HG02759 (cell line): ENCODE measurements at regions not wholly inside any gene's neighbourhood (a gene's known extent, or its start where the extent isn't known, plus 50 kb on each side); places are given as distances from the start of the nearest gene placed in this dataset.
A peak's percentile ranks its signal among the peaks of the same experiment; 100 is the strongest.
"Not testable (repeated sequence)": the region's sequence is repeated elsewhere in the genome, so short reads cannot be mapped to it uniquely, and the experiment has no call there.

Experiments used
- ATAC-seq: cut with Tn5 transposase; IDR thresholded peaks from one replicate; pipeline ENCODE4 v1.9.1; 2021; ENCODE audit warnings: mild to moderate bottlenecking, moderate library complexity; ENCODE audit not compliant: unreplicated experiment

DNA sequence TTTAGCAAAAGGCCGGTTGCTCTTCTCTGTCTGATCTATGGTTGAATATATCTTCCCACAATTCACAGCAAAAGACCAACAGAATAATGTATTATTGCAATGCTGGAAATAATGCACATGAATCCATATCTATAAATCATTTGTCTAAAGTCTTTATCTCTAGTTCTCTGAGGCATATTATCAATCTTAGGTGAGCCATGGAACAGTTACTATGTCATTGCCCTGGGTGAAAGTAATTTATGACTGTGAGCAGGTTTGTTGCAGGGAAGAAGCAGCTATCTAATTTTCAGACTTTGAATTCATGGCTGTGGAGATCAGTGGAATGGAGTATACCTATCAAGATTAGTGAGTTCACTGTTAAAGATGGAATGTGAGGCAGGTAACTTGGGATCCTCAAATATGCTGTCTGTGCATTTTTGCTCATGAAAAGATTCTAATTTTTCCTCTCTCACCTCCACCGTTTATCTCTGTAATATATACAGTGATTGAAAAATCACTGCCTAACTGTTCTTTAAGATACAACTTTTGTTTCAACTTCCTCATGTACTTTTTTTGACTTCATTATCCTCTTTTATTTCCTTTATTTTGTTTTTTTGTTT, 256.8 kb upstream of the ARSJ start:
- ATAC-seq: no peak

DNA sequence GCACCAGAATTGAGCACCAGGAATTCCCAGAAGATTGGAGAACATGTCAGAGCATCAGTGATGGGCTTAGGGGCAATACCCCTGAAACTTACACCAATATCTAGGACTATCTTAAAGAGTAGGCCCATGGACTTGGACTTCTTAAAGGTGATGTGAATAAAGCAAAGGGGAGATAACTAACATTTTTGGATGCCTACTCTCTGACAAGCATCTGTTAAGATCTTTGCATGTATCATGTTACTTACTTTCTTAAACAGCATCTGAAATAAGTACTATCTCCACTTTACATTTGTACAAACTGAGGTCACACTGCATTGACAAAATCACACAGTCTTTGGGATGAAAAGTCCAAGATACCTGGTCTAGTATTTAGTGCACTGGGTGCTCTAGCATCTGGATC, 258.6 kb upstream of the ARSJ start:
- ATAC-seq: no peak

GRCh38 chr4:114249561-114249960, 270.1 kb upstream of the ARSJ start:
- ATAC-seq: no peak

- no peak for ATAC-seq
Observed at GRCh38 chr4:114249976-114250375, 270.5 kb upstream of the ARSJ start.

GRCh38 chr4:114250439-114250891, 271.0 kb upstream of the ARSJ start:
- ATAC-seq: no peak

DNA sequence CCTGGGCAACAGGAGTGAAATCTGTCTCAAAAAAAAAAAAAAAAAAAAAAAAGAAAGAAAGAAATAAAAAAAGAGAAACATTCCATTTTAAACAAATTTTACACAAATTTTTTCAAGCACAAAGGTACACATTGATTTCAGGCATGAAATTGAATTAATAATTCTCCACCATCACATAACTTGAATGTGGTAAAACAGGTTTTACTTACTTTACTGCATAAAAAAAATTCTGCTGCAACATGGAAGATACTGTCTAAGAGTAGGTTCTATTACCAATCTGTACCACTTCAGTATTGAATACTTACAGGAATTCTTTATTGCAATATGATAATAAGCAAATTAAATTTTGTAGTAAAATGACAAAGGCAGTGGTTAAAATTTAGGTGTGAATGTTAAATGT, 271.6 kb upstream of the ARSJ start:
- no peak for ATAC-seq

DNA sequence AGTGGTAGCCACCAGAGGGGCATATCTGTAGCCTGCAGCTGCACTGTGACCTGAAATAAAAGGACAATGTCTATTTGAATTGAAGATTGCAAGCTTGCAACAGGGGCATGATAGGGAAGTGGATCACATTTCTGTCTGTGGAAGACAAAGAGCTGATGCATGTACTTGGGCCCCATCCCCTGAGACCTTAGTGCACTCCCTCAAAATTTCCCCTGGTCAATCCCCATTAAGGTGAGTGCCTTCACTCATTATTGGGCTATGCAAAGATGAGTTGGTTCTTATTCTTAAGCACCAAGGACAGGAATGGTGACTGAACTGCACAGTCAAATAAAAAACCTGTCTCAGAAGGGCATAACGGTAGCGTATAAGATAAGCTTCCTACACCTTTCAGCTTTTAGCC, 273.1 kb upstream of the ARSJ start:
- ATAC-seq: no peak

GRCh38 chr4:114257501-114257900, 278.1 kb upstream of the ARSJ start:
- no peak for ATAC-seq

- ATAC-seq: not testable (repeated sequence)
Observed at GRCh38 chr4:114262421-114262820, 283.0 kb upstream of the ARSJ start.

GRCh38 chr4:114263233-114263632, 283.8 kb upstream of the ARSJ start:
- no peak for ATAC-seq

DNA sequence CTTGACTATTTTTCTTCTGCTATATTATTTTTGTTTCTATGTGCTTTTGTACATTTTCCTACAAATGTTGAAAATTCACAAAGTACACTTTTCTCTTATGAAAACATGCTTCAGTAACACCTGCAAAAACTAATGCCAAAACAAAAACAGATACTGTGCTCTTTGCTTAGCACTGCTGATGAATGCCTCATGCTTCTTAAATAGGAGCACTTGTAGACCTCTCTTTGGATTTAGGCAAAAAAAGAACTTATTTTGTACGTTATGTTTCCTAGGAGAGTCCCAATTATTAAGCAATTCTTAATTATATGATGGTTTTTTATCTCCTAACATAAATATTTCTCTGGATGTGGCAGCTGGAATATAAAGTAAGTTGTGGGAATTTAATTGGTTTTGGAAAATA, 285.0 kb upstream of the ARSJ start:
- ATAC-seq: no peak

DNA sequence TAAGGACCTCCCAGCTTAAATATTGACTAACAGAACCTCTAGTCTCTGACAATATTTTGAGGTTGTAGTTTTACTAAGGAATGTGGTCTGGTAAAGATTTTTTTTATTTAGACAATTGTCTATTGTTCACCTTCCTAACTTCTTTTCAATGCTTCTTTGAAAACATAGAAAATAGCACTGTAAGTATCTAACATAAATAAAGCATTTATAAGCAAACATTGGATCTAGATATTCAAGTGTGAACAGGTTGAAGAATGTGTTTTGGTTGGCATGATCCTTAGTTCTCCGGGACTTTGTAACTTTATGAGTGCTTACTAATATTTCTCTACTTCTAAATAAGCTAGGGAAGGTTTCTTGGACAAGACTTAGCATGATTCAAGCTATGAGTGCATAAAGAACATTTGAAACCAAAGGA, 285.4 kb upstream of the ARSJ start:
- ATAC-seq: no peak

DNA sequence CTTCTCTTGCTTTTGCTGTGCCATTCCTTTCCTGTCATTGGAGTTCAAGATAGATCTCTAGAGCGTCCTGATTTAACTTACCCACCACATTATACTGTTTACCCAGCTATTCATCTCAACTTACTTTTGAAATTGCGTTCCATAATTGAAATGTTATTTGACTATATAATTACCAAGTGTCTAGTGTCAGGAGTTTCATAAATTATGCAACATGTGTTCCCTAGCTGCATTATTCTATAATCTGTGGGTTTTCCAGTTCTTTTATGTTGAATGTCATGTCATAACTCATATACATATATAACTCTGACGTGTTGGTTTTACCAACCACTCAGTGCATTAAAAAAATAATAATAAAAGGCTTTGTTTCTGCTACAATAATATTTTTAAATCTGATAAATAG, 285.9 kb upstream of the ARSJ start:
- ATAC-seq: no peak

DNA sequence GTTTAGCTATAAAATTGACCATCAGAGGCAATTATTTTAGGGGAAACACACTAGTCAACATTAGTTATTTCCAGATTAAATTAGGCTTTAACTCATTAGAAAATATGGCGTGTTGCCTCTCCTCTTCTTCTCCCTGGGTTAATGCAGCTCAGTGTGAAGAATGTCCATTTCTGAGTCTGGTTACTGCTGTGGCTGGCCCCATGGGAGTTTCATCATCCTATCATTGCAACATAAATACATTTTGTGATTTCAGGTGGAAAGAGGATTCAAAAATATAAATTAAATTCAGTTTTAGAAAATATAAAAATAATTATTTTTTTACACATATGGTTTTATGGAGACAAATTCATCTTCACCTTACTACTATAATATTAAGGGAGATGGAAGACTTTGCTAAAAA, 288.5 kb upstream of the ARSJ start:
- ATAC-seq: no peak

DNA sequence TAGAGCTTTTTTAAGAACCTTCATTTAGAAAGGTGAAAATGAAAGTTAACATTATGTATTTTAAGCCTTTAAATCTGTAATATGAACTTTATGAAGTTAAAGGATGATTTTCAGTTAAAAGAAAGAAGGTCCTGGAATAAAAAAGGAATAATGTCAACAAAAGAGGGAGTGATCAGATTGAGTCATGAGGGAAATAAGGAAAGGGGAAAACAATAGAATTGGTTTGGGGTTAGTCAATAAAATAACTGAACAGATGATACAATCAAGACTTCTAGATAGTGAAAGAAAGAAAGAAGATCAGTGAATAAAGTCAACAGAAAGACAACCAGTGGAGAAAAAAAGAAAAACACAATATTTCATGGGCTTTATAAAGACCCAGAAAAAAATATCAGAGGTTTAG, 291.6 kb upstream of the ARSJ start:
- no peak for ATAC-seq

DNA sequence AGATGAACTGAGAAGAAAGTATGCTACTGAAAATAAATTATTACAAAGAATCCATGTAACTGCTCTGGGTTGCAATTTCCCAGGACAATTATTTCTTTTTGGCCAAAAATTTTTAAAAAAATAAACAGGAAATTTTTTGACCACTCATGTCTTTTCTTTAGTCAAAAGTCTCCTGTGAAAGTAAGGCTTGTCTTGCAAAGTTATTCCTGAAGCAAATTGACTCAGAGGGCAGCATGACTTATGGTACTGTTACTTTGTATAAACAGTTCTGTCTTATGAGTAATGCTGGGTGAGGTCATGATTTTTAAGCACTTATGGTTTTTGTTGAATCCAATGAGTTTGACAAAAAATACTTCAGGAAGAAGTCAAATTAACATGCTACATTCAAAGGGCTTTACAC, 292.8 kb upstream of the ARSJ start:
- no peak for ATAC-seq

- ATAC-seq: no peak
Observed at GRCh38 chr4:114273238-114273637, 293.8 kb upstream of the ARSJ start.

GRCh38 chr4:114277690-114278089, 298.2 kb upstream of the ARSJ start:
- no peak for ATAC-seq

DNA sequence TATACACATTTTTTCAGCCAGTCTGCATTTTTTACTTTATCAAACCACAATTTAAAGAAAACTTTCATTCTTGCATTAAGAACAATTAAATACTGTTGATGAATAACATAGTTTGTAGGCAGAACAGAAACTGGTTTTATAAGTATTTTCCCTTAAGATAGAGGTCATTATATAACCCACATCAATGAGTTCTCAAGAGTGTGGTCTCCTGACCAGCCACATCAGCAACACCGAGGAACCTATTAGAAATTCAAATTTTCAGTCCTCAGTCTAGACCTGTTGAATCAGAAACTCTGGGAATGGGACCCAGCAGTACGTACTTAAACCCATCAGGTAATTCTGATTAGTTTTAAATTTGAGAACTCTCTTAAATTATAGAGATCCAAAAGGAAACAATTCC, 299.6 kb upstream of the ARSJ start:
- ATAC-seq: no peak

DNA sequence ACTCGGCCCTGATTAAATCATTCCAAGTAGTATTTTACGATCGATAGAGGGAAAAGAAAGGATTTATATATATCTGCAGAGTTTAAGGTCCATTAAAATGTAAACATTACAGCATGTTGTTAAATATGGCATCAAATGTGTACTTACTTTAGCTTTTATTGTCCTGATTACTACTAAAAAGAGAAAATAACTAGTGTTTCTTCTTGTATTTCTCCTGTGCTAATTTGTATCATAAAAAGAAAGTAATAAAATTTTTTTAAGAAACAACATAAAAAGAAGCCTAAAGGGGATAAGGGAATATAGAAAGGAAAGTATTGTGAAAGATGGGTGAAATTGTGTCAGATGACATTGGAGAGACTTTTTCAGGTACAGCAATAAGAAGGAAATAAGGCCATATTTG, 300.3 kb upstream of the ARSJ start:
- no peak for ATAC-seq

DNA sequence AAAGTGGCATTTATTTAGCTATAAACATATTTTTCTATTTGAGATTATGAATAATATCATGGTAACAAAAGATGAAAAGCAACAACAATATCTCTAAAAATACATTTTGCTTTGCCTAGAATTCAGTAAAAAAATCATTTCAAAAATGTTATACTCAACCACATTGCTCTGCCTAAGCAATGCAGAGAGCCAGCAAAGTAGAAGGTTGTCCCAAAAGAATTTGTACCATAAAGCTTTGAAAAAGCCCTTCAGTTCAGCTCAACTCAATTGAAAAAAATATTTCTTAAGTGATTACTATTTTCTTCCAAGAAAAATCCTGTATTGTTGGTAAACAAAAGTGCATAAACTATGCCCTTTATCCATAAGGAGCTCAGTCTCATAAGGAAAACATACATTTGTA, 301.2 kb upstream of the ARSJ start:
- ATAC-seq: no peak

- no peak for ATAC-seq
Observed at GRCh38 chr4:114281164-114281960, 301.9 kb upstream of the ARSJ start.

DNA sequence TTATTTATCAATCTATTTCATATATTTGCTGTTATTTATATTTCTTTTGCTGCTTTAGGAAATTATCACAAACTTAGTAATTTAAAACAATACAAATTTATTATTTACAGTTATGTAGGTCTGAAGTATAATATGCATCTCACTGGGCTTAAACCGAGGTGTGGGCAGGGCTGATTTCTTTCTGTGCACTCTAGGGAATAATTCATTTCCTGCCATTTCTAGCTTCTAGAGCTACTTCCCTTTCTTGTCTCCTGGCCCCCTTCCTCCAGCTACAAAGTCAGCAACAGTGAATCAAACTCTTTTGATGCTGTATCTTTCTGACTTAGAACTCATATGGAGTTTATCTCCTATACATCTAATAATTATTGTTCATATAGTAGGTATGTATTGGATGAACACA, 303.5 kb upstream of the ARSJ start:
- ATAC-seq: peak; percentile 70
